GM10266 (cell line): ENCODE measurements at regions not wholly inside any gene's neighbourhood (a gene's known extent, or its start where the extent isn't known, plus 50 kb on each side); places are given as distances from the start of the nearest gene placed in this dataset.

Experiments used
- DNase-seq: peaks from one replicate; pipeline ENCODE4 v3.0.0; 2012; ENCODE audit errors: extremely low spot score
- CTCF ChIP-seq: IDR thresholded peaks from 2 replicates; pipeline ENCODE4 v1.5.1; 2012; ENCODE audit warnings: mild to moderate bottlenecking, low read depth; ENCODE audit not compliant: control insufficient read depth, insufficient read depth; ENCODE audit errors: missing control alignments

DNA sequence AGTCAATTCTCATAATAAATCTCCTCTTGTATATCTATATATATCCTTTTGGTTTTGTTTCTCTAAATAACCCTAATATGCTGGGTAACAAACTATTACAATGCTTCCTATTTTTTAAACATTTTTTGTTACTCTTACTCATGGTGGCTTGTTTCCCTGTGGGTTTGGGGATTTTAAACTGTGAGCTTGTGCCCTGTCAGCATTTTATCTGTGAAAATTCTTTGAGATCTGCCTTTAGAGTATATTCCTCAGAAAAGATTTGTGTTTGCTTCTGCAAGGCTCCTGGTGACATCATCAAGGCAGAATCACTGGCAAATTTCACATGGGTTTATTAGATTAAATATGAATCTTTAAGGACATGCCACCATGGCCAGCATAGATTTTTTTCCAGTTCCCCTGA is 273.6 kb downstream of the LRFN2 start:
- no peak for TF ChIP-seq CTCF
- DNase-seq: no peak

DNA sequence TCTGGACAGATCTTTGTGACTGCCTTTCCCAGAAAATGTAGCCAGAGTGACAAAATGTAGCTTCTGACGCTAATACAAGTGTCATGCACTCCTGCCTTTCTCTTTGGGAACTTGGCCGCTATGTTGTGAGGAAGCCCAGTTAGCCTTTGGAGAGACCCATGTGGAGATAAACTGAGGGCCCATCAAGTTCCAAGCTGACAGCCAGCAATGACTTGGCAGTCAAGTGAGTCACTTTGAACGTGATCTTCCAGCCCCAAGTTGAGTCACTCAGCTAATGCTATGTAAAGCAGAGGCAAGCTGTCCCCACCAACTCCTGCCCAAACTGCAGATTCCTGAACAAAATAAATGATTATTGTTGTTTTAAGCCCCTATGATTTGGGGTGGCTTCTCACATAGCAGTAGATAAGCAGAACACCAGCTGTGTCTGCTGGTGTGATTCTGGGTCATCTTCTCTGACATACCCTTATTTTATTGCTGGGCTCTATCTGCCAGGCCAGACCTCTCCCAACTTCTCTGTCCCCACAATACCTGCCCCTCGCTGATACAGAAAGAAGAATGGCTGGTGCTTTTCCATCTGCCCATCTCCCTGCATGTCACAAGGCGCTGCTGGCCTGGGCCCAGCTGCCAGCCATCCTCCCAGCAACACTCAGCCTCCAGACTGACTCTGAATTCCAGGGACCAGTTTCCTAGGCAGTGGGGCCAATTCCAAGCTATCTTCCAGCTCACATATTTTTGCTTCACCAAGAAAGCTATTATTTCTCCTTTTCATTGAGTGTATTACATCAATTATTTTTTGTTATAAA is 274.8 kb downstream of the LRFN2 start:
- no peak for DNase-seq
- TF ChIP-seq CTCF: no peak

GRCh38 chr6:40308533-40309306 is 278.4 kb downstream of the LRFN2 start:
- TF ChIP-seq CTCF: peak; percentile 85
- peak; percentile 65 for DNase-seq

DNA sequence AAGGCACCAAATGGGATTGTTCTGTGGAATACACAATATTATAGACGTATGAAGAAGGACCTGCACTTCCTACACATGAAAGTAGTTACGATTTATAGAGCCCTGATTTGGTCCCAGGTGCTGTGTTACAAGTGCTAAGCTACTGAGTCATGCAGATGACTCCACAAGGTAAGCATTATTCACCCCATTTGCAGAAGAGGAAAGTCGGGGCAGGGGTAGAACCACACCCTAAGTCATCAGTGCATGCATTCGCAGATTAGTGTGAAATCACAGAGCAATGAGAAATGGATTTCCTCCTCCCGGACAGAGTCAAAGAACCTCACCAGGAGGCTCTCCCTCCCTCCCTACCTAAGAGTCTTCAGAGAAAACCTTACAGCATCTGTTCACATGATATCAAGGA is 279.5 kb downstream of the LRFN2 start:
- TF ChIP-seq CTCF: no peak
- no peak for DNase-seq

DNA sequence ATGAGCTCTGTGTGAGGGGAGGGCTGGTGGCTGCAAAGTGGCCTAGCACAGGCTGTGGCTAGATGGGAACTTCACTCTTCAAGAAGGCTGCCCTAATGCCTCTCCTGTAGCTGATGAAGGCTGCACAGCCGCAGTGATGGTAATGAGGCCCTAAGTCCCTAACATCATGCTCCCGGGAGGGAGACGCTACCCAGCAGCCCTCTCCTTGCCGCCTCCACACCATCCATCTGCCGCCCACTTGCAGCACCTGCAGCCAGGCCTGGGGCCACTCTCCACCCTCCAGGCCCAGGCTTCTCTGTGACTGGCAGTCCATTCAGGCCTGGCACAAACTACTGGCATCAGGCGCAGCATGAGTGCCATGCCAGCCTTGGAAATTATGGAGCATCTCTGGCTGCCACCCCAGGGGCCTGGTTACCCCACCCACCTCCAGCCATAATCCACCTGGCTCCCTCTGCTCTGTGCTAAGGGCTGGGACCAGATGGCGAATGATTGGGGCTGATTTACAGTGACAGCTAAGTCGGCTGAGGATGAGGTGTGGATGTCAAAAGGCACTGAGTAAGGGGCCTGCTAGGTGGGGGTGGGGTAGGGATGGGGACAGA is 284.2 kb downstream of the LRFN2 start:
- no peak for DNase-seq
- TF ChIP-seq CTCF: no peak

- TF ChIP-seq CTCF: no peak
Measured at GRCh38 chr6:40299681-40300080, 287.5 kb downstream of the LRFN2 start.

More at GRCh38 chr6:40299681-40300080, 287.5 kb downstream of the LRFN2 start:
- no peak for DNase-seq
